Activated B cell treated with CpG ODN at 0.5 μM for 24 hours (primary cell): ENCODE measurements at regions not wholly inside any gene's neighbourhood (a gene's known extent, or its start where the extent isn't known, plus 50 kb on each side); places are given as distances from the start of the nearest gene placed in this dataset.

ENCODE experiments used
- ATAC-seq: fragments of 200-7000 bp; cut with Tn5 transposase; one replicate; pipeline ENCODE4 v1.10.0; 2021; ENCODE audit warnings: low read depth, mild to moderate bottlenecking, moderate library complexity
- CTCF ChIA-PET: fragments of 350-600 bp; sonication (Branson Sonifier 250); formaldehyde crosslinking; loops from one replicate; lab custom pipeline; 2021; ENCODE audit warnings: antibody characterized with exemption; lab: Charles Lee
- POLR2A ChIA-PET: fragments of 350-600 bp; sonication (Branson Sonifier 250); formaldehyde crosslinking; loops from one replicate; lab custom pipeline; 2021; ENCODE audit warnings: antibody characterized with exemption; lab: Charles Lee
- DNase-seq: peaks from one replicate; pipeline ENCODE4 v3.0.0; 2022
- H3K27ac Mint-ChIP-seq: one replicate; pipeline ENCODE4 v1.8.0; 2020; ENCODE audit warnings: mixed read lengths
- H3K27me3 Mint-ChIP-seq: one replicate; pipeline ENCODE4 v1.8.0; 2021; ENCODE audit warnings: mixed read lengths
- H3K36me3 Mint-ChIP-seq: one replicate; pipeline ENCODE4 v1.8.0; 2021; ENCODE audit warnings: low read depth, mixed read lengths
- H3K4me1 Mint-ChIP-seq: one replicate; pipeline ENCODE4 v1.8.0; 2021; ENCODE audit warnings: mixed read lengths
- H3K4me3 Mint-ChIP-seq: one replicate; pipeline ENCODE4 v1.8.0; 2020; ENCODE audit warnings: mild to moderate bottlenecking, mixed read lengths
- H3K9me3 Mint-ChIP-seq: one replicate; pipeline ENCODE4 v1.8.0; 2020; ENCODE audit warnings: mixed read lengths
- CTCF ChIP-seq: fragments of 200-600 bp; IDR thresholded peaks from one replicate; pipeline ENCODE4 v1.8.0; 2022; ENCODE audit warnings: antibody characterized with exemption, mild to moderate bottlenecking
- intact Hi-C: fragments of 100-400 bp; cut with micrococcal nuclease; formaldehyde crosslinking; loops from one replicate; pipeline ENCODE4 v1.15.1; 2024

DNA sequence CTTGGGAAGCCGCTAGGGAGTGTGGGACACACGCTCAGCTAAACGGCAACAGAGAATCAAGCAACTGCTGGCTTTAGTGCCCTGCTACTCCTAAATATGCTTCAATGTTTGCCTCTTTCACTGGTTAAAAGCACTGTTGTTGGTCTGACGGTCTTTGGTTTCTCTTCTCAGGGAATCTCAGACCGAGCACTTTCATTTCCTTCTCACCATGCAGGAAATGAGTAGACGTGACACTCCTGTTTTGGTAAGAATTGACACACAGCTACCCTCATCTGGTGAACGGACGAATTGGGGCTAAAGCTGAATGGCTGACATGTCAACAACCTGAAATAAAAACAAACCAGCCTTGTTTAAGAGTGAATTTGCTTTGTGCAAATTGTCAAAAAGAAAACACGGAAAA, 57.5 kb upstream of the PIWIL1 start:
- Mint-ChIP-seq H3K27me3 (no peaks in the 10 kb centered on the region), H3K4me3 (no peak overlapping the region), H3K27ac (no peak overlapping the region), H3K4me1 (no peaks in the 10 kb centered on the region), H3K36me3 (no peaks in the 10 kb centered on the region), H3K9me3 (peaks cover 6% of the 10 kb centered on the region)
- DNase-seq: no peak
- no peak for TF ChIP-seq CTCF
- ChIA-PET CTCF (interaction anchor here (1.0 kb wide), 1 partner anchor 9 kb away, joined by 4 read pairs; no protein-coding TSS in a partner anchor), POLR2A (no interaction called here)
- ATAC-seq: no peak
- intact Hi-C loops: loop anchor here (5.0 to 10.0 kb wide), 2 partner anchors 55 to 537 kb away; no protein-coding TSS in a partner anchor

DNA sequence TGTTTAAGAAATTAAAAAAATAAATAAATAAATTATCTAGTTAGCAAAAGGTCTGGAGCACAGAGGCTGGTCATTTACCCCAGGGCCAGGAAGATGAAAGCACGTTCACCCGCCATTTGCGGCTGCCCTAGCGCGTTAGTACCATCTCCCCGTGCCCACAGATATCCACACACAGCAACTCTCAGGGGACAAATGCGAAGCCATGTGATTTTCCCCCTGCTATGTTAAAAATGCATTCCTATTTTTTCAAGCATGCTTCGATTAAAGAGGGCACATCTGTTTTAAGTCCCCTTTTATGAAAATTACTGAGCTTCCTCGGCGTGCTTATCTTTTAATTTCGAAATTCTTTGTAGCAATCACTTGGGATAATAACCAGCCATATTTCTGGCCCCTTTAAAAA, 56.9 kb upstream of the PIWIL1 start:
- CTCF ChIA-PET: interaction anchor here (1.0 kb wide), 1 partner anchor 9 kb away, joined by 4 read pairs; no protein-coding TSS in a partner anchor
- no peak for DNase-seq
- H3K27me3 Mint-ChIP-seq: no peaks in the 10 kb centered on the region
- H3K27ac Mint-ChIP-seq: no peak overlapping the region
- no peaks in the 10 kb centered on the region for H3K36me3 Mint-ChIP-seq
- TF ChIP-seq CTCF: no peak
- no peak for ATAC-seq
- no peaks in the 10 kb centered on the region for H3K4me1 Mint-ChIP-seq
- intact Hi-C loops: loop anchor here (5.0 to 10.0 kb wide), 2 partner anchors 56 to 537 kb away; no protein-coding TSS in a partner anchor
- POLR2A ChIA-PET: no interaction called here
- H3K9me3 Mint-ChIP-seq: peaks cover 6% of the 10 kb centered on the region
- no peak overlapping the region for H3K4me3 Mint-ChIP-seq

- CTCF ChIA-PET: interaction anchor here (1.0 kb wide), 1 partner anchor 10 kb away, joined by 4 read pairs; no protein-coding TSS in a partner anchor
- no peak overlapping the region for H3K27ac Mint-ChIP-seq
- peaks cover 6% of the 10 kb centered on the region for H3K9me3 Mint-ChIP-seq
- TF ChIP-seq CTCF: no peak
- no peak overlapping the region for H3K4me3 Mint-ChIP-seq
- no peaks in the 10 kb centered on the region for H3K27me3 Mint-ChIP-seq
- ATAC-seq (no peak), DNase-seq (peak; percentile 27)
- intact Hi-C loops: loop anchor here (5.0 to 10.0 kb wide), 2 partner anchors 56 to 536 kb away; no protein-coding TSS in a partner anchor
- POLR2A ChIA-PET: no interaction called here
- no peaks in the 10 kb centered on the region for H3K4me1 Mint-ChIP-seq
- H3K36me3 Mint-ChIP-seq: no peaks in the 10 kb centered on the region
Observed at GRCh38 chr12:130281153-130281799, 56.4 kb upstream of the PIWIL1 start.

- ATAC-seq (no peak), DNase-seq (no peak)
- H3K9me3 Mint-ChIP-seq: peaks cover 14% of the 10 kb centered on the region
- H3K36me3 Mint-ChIP-seq: no peaks in the 10 kb centered on the region
- POLR2A ChIA-PET: no interaction called here
- no peak overlapping the region for H3K27ac Mint-ChIP-seq
- H3K4me1 Mint-ChIP-seq: no peaks in the 10 kb centered on the region
- CTCF ChIA-PET: no interaction called here
- H3K4me3 Mint-ChIP-seq: no peak overlapping the region
- no peaks in the 10 kb centered on the region for H3K27me3 Mint-ChIP-seq
- intact Hi-C loops: loop anchor here (10.0 kb wide), 1 partner anchor 61 kb away; no protein-coding TSS in a partner anchor
- TF ChIP-seq CTCF: no peak
Observed at GRCh38 chr12:130286041-130286440, 51.6 kb upstream of the PIWIL1 start.

GRCh38 chr12:130286741-130287440, 50.8 kb upstream of the PIWIL1 start:
- no peak for TF ChIP-seq CTCF
- POLR2A ChIA-PET: no interaction called here

More at GRCh38 chr12:130286741-130287440, 50.8 kb upstream of the PIWIL1 start:
- H3K27ac Mint-ChIP-seq: no peak overlapping the region
- peaks cover 17% of the 10 kb centered on the region for H3K9me3 Mint-ChIP-seq
- ATAC-seq (no peak), DNase-seq (no peak)
- H3K27me3 Mint-ChIP-seq: no peaks in the 10 kb centered on the region
- no peaks in the 10 kb centered on the region for H3K4me1 Mint-ChIP-seq
- CTCF ChIA-PET: interaction anchor here (1.0 kb wide), 1 partner anchor 9 kb away, joined by 3 read pairs; no protein-coding TSS in a partner anchor
- intact Hi-C loops: loop anchor here (10.0 kb wide), 1 partner anchor 62 kb away; no protein-coding TSS in a partner anchor
- no peaks in the 10 kb centered on the region for H3K36me3 Mint-ChIP-seq
- no peak overlapping the region for H3K4me3 Mint-ChIP-seq
